K562 (cell line): ENCODE measurements at regions not wholly inside any gene's neighbourhood (a gene's known extent, or its start where the extent isn't known, plus 50 kb on each side); places are given as distances from the start of the nearest gene placed in this dataset.

Experiments used
- ZNF57 ChIP-seq: fragments of 450-650 bp; formaldehyde crosslinking; IDR thresholded peaks from 2 replicates; pipeline ENCODE4 v1.4.0; 2020; ENCODE audit warnings: mild to moderate bottlenecking, moderate library complexity
- TF ChIP-seq, protein P1 (sequence below), 2 experiments: fragments of 450-650 bp in 1 of 2; IDR thresholded peaks; 2 replicates each; pipeline ENCODE4 v1.6.1; 2011 to 2017; ENCODE audit warnings: low read depth in 2 of 2, antibody characterized with exemption in 1 of 2, borderline replicate concordance in 1 of 2, low read length in 1 of 2, mild to moderate bottlenecking in 1 of 2, mixed read lengths in 1 of 2; ENCODE audit not compliant: control insufficient read depth in 1 of 2
- TF ChIP-seq, protein P2 (sequence below): fragments of 450-650 bp; formaldehyde crosslinking; IDR thresholded peaks from 2 replicates; pipeline ENCODE4 v1.4.0; 2022; ENCODE audit warnings: mild to moderate bottlenecking, moderate library complexity
- TF ChIP-seq, protein P3 (sequence below): fragments of 450-650 bp; formaldehyde crosslinking; IDR thresholded peaks from 2 replicates; pipeline ENCODE4 v1.4.0; 2020; ENCODE audit warnings: mild to moderate bottlenecking

DNA sequence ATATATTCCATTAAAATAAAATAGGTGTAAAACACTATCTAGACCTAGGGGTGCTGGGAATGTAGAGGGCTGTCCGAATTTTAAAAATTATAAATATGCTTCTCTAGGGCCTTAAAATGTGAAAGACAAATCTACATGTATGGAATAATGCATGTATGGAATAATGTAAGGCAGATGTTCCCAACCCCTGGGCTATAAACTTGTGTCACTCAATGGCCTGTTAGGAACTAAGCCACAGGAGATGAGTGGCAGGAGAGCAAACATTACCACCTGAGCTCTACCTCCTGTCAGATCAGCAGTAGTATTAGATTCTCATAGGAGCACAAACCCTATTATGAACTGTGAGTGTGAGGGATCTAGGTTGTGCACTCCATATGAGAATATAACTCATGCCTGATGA is 482.6 kb upstream of the TGFBR2 start (continued):
- TF ChIP-seq, protein P1, sequence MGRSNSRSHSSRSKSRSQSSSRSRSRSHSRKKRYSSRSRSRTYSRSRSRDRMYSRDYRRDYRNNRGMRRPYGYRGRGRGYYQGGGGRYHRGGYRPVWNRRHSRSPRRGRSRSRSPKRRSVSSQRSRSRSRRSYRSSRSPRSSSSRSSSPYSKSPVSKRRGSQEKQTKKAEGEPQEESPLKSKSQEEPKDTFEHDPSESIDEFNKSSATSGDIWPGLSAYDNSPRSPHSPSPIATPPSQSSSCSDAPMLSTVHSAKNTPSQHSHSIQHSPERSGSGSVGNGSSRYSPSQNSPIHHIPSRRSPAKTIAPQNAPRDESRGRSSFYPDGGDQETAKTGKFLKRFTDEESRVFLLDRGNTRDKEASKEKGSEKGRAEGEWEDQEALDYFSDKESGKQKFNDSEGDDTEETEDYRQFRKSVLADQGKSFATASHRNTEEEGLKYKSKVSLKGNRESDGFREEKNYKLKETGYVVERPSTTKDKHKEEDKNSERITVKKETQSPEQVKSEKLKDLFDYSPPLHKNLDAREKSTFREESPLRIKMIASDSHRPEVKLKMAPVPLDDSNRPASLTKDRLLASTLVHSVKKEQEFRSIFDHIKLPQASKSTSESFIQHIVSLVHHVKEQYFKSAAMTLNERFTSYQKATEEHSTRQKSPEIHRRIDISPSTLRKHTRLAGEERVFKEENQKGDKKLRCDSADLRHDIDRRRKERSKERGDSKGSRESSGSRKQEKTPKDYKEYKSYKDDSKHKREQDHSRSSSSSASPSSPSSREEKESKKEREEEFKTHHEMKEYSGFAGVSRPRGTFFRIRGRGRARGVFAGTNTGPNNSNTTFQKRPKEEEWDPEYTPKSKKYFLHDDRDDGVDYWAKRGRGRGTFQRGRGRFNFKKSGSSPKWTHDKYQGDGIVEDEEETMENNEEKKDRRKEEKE (IDR thresholded peaks at IDR 0.05; ENCODE audit: borderline replicate concordance in 1 of 2, control insufficient read depth in 1 of 2, low read depth in 2 of 2, low read length in 1 of 2) = no peak
- TF ChIP-seq, protein P2, sequence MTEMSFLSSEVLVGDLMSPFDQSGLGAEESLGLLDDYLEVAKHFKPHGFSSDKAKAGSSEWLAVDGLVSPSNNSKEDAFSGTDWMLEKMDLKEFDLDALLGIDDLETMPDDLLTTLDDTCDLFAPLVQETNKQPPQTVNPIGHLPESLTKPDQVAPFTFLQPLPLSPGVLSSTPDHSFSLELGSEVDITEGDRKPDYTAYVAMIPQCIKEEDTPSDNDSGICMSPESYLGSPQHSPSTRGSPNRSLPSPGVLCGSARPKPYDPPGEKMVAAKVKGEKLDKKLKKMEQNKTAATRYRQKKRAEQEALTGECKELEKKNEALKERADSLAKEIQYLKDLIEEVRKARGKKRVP (CRISPR knock-in tag) = no peak
- TF ChIP-seq, protein P3, sequence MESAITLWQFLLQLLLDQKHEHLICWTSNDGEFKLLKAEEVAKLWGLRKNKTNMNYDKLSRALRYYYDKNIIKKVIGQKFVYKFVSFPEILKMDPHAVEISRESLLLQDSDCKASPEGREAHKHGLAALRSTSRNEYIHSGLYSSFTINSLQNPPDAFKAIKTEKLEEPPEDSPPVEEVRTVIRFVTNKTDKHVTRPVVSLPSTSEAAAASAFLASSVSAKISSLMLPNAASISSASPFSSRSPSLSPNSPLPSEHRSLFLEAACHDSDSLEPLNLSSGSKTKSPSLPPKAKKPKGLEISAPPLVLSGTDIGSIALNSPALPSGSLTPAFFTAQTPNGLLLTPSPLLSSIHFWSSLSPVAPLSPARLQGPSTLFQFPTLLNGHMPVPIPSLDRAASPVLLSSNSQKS (CRISPR knock-in tag) = no peak
- TF ChIP-seq ZNF57 (CRISPR knock-in tag) = no peak
- TF ChIP-seq, all 486 proteins: peak for 0
